ENCODE measurements at regions not wholly inside any gene's neighbourhood (a gene's known extent, or its start where the extent isn't known, plus 50 kb on each side); places are given as distances from the start of the nearest gene placed in this dataset.

DNA sequence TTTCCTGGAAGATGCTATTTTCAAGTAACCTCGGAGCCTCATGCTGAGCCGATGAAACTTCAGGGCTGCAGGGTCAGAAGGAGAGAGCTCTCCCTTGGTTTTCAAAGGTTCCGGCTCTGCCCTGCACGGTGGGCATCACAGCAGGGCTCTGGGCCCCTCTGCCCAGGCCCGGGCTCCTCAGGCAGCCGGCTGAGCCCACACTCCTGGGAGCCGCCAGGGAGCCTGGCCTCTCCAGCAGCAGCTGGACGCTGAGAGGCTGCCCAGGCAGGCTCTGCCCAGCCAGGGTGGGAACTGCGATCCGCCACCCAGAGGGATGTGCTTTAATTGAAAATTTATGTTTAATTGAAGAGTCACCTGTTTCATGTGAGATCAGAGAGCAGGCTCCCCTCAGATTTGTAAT lies 97.5 kb upstream of the MGMT start:
- DNase-seq = no peak

DNA sequence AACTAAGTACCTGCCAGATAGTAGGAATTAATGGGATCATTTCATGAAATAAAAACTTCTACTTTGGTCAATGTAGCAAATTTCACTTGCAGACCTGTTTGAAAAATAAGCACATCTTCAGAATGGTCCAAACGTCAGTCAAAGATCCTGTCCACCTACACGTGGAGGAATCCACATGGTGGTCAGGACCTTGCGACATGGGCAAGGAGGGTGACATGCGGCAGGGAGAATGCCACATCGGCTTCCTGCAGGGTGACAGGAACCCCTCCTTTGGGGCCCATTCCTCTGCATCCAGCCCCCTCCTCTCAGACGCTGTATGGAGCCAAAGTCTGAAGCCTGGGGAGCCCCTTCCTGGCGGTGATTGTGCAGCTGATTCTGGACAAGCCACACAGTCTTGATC lies 95.5 kb upstream of the MGMT start:
- DNase-seq = no peak

DNA sequence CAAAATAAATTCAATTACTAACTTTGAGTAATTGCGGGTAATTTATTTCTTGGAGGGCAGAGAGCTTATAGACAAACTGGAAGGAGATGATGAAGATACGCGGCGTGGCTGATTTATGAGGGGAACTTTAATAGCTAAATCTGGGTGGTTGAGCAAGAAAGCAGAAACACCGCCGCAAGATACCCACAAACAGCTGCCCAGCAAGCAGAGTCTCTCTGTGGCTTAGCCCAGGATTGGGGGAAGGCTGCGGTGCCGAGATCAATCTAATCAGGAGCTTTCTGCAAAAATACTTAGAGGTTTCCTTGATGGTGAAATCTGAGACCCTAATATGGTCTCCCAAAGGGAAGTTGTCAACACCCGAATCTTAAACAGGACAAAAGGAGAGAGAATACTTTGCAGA lies 94.9 kb upstream of the MGMT start:
- DNase-seq = no peak

DNA sequence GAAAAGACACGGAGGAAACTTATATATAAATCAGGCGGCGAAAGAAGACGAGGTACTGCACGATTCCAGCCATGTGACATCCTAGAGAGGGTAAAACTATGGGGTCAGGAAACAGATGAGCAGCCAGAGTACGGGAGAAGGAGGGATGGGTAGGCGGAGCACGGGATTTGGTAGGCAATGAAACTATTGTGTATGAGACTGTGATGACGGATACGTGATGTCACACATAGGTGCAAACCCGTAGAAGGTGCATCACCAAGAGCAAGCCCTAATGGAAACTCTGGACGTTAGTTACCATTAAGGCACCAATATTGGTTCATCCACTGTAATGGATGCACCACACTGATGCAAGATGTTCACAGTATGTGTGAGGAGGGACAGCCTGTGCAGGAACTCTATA lies 93.8 kb upstream of the MGMT start:
- DNase-seq = no peak

DNA sequence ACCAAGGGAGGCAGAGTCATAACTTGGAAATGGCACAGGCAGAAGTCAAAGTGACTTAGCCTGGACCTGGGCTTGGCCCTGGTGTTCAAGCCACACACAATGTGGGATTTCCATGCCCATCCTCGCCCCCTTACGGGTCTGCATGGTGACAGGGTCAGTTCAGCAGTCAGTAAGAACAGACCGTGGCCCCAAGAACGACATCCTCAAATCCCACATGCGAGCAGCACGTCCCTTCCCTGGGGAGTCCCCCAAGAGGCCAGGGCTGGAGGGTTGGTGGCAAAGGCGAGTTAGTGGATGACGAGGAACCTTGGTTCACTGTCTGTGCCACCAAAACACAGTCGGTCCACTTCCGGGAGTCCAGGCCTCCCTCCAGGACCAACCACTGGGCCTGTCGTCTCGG lies 93.3 kb upstream of the MGMT start:
- DNase-seq = no peak

DNA sequence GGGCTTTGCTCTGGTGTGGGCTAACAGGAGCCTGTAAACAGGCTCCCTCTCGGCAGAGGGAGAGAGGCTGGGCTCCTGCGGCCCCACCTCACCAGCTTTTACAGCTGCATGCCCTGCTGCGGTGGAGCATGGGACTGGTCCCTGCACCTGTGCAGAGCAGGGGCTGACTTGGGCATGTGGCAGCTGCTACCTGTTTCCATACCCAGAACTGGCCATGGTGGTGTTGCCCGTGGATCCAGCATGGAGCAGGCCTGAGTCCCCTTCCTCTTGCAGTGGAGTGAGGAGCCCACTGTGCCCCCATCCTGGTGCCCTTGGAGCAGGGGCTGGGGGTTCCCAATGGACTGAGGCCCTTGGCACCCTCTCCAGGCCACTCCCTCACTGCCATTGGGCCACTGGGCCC lies 91.9 kb upstream of the MGMT start:
- DNase-seq = no peak

DNA sequence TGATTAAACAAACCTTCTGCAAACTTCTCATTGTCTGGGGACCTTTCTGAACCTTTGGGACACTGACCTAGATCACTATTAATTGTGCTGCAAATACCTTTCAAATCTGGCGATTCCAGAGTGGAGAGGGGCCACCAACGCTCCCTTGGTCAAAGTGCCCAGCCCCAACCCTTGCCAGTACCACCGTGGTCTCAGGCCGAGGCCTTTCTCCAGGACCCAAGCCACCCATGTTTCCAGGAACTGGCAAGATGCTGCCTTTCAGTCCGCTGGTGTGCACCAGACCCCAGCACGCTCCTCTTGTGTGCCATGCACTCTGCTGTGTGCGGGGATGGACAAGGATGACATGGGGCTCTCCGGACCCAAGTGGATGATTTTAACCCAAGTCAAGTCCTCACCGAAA lies 91.1 kb upstream of the MGMT start:
- no peak for DNase-seq

DNA sequence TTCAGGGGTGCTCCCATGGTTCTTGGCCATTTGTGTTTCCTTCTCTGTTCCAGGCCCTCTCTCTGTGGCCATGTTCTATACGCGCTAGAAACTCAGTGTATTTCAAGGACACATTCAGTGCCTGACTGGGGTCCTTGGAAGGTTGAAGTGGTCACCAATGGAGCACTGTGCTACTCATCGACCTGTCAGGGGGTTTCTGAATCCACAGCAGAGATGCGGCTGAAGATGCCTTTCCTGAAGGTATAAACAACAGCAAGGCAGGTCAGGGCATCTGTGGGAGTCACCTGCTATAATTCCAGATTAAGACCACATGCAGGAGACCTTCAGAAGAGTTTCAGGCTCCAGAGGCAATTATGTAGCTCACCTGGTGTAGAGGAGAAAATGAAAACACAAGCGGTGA lies 86.8 kb upstream of the MGMT start:
- no peak for DNase-seq

DNA sequence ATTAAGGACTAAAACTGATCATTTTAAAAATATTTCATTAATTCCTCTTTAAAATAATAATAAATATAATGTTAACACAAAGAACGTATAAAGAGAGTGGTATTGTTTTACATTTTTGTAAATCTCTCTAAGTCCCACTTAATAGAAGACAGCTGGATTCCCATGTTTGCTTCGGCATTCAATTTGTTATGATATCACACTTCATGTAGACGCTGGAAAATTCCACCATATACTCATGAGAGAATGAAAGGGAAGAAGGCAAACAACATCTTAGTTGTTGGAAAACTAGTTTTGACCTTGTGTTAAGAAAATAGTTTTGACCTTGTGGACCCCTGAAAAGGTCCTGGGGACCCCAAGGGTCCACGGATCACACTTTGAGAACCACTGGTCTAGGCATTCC lies 85.3 kb upstream of the MGMT start:
- no peak for DNase-seq

DNA sequence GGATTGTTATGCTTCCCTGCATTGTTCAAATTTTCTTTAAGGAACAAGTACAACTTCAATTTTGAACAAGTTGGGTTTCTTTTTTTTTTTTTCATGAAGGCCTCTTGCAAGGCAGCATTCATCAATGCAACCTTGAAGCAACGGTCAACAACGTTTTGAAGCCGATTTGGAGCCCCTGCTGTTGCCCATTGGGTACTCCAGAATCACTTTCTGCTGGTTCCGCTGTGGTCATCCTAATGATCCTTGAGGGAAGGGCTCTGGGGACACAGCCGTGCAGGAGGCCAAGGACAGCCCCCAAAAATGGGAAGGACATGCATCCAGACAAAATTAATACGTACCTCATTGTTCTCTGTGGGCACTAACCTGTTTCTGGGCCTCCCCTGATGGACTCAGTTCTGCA lies 84.6 kb upstream of the MGMT start:
- no peak for DNase-seq

DNA sequence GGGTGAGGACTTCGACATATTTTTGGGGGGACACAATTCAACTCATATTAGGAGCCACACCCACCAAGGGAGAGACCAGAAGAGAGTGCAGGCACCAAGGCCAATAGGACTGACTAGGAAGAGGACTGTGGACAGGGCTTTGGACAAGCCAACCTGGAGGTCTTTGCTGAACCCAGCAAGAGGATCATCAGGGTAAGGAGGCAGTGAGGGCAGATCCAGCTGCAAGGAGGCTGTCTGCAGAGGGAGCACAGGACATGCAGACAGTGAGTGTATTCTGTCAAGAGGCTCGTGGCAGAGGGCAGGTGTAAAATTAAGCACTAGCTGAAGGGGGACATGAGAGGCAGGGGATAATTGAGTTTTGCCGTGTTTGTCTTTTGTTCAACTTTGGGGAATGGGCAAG lies 83.4 kb upstream of the MGMT start:
- no peak for DNase-seq

DNA sequence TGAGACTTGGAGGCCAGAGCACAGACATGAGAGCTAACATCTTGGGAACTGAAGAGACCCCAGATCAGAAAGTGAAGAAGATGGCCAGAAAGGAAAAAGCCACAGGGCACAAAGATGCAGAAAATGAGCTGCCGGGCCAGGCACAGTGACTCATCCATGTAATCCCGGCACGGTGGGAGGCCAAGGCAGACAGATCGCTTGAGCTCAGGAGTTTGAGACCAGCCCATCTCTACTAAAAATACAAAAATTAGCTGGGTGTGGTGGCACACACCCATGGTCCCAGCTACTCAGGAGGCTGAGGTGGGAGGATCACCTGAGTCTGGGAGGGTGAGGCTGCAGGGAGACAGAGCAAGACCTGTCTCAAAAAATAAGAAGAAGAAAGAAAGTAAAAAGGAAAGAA lies 81.4 kb upstream of the MGMT start:
- no peak for DNase-seq

DNA sequence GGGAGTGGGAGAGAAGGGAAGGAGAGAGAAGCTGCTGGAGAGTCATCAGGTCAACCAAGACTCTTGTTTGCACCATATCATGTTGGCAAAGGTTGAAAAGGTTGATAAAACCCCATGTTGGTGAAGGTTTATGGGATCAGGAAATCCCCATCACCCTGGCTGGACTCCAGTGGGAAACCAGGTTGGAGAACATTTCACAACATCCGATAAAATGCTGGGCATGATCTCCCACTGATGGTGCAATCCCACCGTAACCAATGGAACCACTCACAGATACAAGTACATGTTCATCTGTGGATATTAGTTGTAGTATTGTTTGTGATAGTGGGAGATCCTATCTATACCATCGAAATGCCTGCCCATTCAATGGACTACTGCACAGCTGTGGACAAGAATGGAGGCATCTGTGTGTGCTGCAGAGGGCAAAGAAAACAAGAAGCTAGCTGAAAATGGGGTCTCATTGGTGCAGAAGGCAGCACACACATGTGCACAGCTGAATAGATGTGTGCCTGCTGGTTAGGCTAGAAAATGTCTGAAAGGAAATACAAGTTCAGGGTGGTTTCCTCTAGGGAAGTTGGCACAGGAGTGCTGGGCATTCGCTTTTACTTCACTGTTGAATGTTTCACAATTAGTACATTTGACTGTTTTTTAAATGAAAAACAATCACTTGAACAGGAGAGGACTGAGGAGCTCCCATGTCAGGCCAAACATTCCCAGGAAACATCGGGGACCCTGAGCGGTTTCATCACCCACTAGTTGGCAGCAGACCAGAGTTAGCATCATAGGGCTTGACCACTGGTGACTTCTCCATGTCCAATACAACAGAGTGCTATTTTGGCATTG lies 80.4 kb upstream of the MGMT start:
- DNase-seq = no peak

DNA sequence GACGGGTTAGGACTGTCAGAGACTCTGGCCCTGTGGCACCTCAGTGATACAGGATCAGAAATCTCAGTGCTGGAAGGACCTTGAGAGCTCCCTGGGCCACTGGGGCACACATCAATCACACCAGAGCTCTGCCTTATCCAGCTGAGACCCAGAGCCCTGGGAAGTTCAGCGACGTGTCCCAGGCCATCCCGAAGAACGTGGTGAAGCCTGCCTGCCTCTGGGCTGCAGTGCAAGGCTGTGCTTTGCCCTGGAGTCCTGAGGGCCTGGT lies 79.8 kb upstream of the MGMT start:
- no peak for DNase-seq

DNA sequence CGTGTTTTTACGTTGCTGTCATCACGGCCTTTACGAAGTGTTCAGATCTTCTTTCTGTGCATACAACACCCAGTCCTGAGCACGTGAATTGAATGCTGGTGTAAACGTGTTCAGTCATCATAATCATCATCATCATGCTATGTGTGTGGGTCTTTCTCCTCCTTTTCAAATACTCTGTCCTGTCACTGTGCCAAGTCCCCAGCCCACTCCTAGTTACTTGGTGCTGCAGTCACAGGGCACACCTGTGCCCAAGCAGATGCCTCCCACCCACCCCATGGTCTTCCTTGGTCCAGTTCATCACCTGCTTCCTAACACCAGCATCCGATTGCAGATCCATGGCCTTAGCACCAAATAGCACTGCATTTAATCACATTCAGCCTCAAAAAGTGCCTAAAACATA lies 78.6 kb upstream of the MGMT start:
- no peak for DNase-seq

DNA sequence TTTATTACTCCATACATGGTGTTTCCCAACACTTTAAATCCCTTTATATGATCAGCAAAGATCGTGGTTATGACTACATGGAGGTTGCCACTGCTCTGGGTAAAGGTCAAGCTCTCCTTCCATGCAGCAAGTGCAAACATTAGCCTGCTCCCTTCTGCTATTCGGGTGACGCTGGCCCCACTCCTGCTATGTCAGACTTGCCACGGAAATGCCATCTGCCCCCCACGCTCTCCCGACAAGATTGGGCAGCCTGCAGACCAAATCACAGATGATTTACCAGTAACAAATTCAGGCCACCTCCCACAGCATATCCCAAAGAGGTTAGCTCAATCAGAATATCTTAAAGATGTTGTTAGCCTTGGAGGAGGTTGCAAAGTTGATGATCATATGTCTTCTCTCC lies 77.8 kb upstream of the MGMT start:
- DNase-seq = no peak

DNA sequence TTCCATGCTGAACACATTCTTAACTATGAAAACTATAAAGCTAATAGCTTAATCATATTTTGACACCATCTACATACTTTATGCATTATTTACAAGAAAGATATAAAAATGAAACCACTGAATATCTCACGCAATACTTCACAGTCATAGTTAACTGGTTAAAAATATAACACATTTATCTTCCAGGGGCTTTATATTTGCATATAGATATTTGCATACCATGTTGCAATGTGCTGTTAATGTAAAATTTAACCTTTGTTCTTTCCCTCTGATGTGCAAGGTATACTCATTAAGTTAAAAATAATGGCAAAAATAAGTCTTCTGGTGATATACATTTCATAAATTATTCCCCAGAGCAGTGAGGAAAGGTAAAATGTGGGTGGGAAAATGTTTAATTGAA lies 76.9 kb upstream of the MGMT start:
- DNase-seq = no peak

DNA sequence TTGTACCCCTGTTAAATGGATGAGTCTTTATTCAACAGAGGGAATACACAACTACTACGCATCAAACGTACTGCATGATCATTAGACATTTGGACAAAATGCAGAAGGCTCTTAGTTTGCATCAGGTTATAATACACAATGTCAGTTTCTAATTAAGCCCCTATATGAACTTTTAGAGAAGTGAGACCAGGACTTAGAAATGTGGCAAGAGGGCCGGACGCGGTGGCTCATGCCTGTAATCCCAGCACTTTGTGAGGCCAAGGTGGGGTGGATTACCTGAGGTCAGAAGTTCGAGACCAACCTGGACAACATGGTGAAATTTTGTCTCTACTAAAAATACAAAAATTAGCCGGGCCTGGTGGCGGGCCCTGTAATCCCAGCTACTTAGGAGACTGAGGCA lies 76.3 kb upstream of the MGMT start:
- no peak for DNase-seq

DNA sequence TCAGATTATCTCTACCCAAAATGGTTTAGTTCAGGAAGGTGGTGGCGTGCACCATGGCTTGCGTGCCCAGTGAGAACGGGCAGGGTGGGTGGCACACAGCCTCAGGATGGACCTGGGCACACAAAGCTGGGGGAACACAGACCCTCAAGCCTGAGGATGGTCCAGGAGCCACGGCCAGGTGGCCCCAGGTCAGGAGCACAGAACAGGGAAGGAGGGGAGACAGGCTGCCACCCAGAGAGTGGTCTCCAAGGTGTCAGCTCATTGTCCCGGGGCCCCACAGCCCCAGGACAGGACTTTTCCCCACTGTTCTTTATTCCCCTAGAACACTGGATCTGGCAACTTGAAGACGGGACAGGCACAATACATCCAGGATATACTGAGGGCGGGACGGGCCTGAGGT lies 75.6 kb upstream of the MGMT start:
- no peak for DNase-seq

DNA sequence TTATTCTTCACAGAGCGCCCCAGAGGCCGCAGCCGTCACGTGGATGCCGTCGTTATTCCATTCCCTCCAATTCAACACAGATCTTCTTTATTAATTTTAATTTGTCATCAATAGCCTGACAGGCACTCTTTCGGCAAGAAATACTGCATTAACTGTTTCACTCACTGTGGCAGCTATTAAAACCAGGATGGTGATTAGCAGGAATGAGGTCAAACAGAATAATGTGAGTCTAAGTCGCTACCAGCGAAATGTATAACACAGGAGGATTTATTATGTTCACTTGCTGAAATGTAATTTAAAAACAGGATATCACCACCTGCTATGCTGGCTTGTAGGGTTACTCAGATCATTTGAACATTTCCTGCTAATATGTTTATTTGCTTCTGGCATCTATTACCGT lies 74.2 kb upstream of the MGMT start:
- DNase-seq = no peak

DNA sequence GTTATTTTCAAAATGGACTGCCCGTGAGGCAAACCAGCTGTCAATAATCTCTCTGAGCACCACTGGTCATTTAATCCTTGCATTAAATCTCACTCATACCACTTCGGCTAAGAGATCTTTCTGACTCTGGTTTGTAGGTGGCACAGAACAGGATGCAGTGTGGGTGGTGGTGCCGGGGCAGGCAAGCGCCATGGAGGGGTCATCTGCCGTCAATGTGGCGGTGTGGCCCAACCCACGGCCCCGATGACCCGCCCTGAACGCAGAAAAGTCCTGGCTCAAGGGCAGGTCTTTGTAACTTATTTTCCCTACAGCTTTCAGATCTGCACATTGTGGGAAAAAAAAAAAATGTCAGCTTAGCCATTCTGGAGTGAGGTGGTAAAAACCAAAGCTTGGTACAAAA lies 73.2 kb upstream of the MGMT start:
- DNase-seq = no peak

DNA sequence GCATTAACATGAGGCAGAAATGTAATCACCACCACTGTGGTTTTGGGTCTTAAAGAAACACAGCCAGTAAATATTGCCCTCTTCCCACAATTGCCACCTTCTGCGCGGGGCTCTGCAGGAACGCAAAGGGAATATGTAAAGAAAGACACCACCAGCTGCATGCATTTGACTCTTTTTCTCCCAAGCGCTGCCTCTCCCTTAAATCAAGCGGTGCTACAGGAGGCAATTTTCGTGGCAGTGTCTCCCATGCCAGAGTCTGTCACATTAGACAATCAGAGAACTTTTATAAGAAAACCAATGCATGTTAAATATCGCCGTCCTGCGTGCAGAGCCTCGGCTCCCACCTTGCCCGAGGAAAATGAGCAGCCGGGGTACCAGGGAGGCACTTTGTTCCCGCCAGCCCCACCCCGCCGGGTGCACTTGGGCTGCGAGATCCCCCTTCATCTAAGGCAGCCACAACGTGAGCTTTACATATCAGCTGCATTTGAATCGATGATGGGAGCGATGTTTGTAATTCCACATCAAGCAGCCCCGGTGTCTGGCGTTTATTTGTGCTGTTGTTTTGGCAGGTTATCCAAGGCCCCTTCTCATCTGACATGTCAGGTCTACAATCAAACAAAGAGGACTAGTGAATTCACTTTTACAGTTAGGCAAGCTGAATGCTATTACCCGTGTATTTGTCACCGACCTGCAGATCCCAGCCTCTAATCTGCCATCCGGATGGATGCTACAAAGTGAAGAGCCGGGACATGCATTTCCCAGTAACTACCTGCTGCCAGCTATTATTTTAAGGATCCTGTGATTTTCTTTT lies 72.3 kb upstream of the MGMT start:
- no peak for DNase-seq

DNA sequence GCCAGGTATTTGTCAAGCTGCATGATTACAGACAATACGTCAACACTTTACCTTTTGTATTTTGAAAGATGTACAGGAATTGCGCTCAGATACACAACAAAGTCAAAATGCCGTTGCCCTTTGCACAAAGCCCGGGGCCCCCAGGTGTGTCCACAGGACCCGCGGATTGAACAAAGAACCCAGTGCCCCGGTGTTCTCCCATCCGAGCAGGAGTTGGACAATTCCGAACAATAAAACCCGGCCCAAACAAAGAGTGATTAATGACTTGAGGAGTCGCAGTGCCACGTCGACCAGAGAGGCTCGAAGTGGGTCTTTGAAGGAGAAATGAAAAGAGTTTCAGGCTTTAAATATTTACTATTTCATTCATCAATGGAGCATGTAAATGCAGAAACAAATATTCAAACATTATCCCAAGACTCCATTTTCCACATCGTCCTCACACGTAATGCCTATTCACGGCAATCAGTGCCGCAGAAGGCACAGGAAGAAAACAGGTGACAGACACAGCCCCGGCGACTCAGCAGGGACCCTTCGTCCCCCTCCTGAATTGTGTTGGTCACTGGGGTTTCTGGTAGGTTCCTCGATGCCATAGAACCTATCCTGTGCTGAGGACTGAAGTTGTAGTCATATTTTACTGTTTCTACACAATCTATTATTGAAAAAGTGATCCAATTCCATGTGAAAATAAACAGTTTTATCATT lies 70.9 kb upstream of the MGMT start:
- DNase-seq = no peak

All from NCI-H187 treated with DMSO at 0.1 percent for 48 hours (cell line).